Activated CD8-positive, alpha-beta memory T cell treated with anti-CD3 and anti-CD28 coated beads for 36 hours (primary cell): ENCODE measurements at regions not wholly inside any gene's neighbourhood (a gene's known extent, or its start where the extent isn't known, plus 50 kb on each side); places are given as distances from the start of the nearest gene placed in this dataset.

ENCODE experiments used
- CTCF ChIA-PET: fragments of 350-600 bp; sonication (Branson Sonifier 250); formaldehyde crosslinking; loops from one replicate; lab custom pipeline; 2021; ENCODE audit warnings: antibody characterized with exemption; lab: Charles Lee
- POLR2A ChIA-PET: fragments of 350-600 bp; sonication (Branson Sonifier 250); formaldehyde crosslinking; loops from one replicate; lab custom pipeline; 2021; ENCODE audit warnings: antibody characterized with exemption; lab: Charles Lee

DNA sequence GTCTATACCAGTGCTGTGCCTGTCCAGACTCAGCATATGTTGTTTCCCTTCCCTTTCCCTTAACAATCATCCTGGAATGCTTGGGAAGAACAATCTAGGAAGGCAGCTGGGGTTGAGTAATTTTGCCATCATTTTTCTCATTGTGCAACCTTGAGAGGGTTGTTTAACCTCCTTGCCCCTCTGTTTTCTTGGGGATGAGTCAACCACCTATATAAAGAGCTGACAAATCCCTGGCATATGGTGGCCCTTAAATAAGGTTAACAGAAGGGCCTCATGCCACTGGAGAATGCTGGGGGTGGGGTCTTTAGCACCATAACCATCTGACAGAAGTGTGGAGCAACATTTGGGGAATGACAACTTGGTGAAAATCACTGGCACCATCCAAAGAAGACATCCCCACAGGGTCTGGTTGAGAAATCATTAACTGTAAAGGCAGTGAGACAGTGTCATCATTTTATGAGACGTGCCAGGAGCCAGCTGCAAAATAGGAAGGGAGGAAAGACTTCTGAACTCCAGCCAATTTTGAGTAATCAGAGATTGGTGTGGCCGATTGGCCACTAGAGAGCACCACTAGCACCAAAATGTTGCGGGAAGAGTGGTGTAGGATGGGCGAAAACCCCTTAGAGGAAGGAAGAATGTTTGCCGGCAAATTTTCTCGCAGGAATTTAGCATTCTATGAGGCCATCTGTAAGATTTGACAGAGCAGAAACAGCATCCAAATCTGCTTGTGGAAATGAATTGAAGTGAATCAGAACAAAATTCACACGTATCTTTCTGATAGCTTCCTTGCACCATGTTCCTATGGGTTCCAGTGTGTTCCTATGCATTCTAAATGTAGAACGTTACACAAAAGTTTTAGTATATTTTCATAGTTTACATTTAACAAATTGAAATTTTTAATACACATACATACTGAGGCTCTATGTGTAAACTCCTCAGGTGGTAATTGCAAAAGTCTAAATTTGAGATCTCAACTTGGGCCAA, 113.8 kb downstream of the MSX2 start:
- POLR2A ChIA-PET, result no interaction called here
- CTCF ChIA-PET, result no interaction called here

DNA sequence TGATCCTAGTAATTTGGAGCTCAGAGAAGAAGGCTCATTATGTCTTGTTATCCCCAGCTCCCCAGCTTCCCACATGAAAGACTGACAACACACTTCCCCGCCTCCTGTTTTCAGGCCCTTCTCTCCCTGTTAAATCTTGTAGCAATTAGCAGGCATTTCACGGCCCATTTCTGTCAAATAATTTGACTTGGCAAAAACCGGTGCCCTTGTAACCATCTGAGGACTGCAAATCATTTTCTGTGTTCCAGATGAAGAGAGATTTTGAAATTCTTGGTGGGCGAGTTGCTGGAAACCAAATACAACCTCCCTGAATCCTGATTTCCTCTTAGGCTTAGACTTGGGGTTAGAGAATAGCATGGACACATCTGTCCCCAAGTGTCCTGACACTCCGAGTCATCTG, 109.7 kb downstream of the MSX2 start:
- ChIA-PET POLR2A (no interaction called here), CTCF (no interaction called here)

DNA sequence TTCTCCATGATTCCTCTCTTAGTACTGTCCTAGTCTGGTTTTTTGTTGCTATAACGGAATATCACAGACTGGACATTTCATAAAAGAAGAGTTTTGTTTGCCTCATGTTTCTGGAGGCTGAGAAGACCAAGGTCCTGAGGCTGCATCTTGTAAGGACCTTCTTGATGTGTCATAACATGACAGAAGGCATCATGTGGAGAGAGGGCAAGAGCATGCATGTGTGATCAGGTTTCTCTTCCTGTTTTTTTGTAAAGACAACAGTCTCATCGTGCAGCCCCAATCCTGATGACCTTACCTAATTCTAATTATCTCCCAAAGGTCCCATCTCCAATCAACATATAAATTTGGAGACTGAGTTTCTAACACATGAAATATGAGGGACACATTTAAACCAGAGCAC, 108.4 kb downstream of the MSX2 start:
- CTCF ChIA-PET, result no interaction called here
- POLR2A ChIA-PET, result no interaction called here

DNA sequence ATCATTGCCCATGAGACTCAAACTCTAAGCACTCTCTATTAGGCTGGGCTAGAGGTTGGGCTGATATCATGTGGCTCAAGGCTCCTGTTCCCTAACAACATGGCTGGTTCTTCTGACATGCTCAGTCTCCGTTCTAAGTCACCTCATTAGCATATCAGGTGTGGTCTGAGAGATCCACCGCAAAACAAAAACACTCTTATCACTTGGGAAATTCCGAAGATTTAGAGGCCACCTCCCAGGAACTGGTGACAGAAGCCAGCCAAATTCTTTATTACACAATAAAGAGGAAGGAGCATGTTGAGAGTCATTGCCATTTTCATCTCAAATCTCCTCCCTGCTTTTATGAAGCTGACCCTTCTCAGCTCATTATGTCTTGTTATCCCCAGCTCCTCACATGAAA, 107.6 kb downstream of the MSX2 start:
- ChIA-PET POLR2A (no interaction called here), CTCF (no interaction called here)

DNA sequence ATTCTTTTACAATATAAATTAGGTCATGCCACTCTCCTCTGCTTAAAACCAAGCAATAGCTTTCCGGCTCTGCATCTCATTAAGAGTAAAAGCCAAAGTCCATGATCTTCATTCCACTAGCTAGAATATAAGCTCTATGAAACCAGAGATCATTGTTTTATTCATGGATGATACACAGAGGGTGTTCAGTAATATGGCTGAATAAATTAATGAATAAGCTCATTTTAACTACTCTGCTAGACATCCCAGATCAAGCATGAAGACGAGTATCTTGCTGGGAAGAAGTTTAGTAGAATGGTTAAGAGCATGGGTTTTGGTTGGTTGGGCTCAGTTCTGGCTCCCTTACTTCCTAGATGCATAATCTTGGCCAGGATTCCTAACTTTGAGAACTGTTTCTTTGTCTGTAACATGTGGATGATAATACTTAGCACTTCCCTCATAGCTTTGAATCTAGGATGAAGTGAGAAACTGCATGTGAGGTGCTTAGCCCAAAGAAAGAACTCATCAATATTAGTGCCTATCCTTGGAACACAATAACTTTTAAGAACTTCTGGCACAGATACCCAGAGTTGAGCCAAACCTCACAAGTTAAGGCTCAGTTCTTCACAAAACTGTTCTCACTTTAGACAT, 106.8 kb downstream of the MSX2 start:
- POLR2A ChIA-PET, result no interaction called here
- CTCF ChIA-PET, result interaction anchor here (0.5 kb wide), 1 partner anchor 720 kb away, joined by 4 read pairs; no protein-coding TSS in a partner anchor

DNA sequence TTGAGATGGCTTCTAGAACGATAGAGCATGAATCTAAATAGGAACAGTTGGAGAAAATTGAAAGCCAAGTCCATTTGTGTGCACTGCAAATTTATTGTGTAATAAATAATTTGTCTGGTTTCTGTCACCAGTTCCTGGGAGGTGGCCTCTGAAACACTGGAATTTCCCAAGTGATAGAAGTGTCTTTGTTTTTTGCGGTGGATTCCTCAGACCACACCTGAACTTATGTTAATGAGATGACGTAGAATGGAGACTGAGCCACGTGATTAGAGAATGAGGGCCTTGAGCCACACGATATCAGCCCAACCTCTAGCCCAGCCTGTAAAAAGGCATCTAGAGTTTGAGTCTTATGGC, 105.1 kb downstream of the MSX2 start:
- CTCF ChIA-PET, result no interaction called here
- POLR2A ChIA-PET, result no interaction called here

DNA sequence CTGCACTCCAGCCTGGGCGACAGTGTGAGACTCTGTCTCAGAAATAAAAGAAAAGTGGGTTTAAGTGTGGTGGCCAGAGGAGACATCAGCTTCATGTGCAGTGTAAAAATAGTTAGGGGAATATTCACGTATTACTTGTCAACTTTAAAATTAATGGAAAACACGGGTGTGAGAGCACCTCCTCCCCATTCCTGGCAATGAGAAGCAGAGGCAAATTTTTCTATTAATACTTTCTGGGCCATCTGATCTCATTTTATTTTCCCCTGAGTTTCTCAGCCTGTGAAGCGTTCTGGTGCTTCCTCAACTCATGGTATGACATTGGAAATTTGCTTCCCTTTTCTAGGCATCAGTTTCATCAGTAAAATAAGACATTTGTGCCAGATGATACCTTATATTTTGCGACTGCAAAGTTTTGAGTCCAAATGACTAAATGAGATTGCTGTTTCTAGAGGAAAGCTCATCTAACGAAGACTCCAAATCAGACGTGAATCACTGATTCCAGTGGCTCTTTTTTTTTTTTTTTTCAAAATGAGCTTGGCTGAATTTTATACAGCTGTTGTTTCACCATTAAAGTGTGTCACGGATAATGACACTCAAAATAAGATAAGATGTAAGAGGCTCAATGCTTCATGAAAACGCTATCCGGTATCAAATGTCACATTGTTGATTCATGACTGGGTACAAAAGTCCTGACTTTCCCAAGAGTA, 104.6 kb downstream of the MSX2 start:
- POLR2A ChIA-PET, result no interaction called here

DNA sequence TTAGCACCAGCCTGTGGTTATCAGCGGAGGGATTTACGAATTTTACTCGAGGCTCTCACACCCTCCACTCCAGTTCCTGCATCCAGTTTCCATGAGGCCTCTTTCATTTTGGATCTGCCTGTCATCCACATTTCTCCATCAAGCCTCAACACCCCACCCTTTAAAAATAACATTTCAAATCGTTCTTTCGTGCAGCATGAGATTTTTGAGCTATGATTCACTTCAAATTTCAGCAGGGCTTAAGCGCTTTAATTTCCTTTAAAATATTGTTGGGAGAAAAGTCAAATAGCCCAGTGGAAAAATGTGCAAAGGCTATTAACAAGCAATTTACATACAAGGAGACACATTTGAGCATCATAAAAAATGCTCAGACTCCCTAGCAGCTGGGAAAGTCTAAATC, 103.2 kb downstream of the MSX2 start:
- ChIA-PET POLR2A (no interaction called here), CTCF (no interaction called here)

More for the DNA sequence above, 104.6 kb downstream of the MSX2 start:
- CTCF ChIA-PET, result no interaction called here

DNA sequence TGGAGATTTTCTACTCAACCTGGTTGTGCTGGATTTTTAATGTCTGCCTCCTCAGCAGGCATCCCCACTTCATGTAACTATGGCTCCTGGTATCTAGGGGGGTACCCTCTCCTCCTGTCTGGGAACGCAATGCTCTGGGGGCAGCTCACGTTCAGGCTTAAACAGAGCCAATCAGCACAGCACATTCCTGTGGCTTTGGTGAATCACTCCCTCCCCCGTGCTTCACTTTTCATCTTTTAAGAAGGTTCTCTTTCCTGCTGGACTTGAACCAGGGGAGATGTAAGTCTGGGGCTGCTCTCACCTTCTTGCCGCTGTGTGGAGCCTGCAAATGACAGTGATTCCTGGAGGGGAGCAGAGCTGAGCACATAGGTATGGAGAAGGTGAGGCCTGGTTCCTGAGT, 101.2 kb downstream of the MSX2 start:
- ChIA-PET CTCF (no interaction called here), POLR2A (no interaction called here)

DNA sequence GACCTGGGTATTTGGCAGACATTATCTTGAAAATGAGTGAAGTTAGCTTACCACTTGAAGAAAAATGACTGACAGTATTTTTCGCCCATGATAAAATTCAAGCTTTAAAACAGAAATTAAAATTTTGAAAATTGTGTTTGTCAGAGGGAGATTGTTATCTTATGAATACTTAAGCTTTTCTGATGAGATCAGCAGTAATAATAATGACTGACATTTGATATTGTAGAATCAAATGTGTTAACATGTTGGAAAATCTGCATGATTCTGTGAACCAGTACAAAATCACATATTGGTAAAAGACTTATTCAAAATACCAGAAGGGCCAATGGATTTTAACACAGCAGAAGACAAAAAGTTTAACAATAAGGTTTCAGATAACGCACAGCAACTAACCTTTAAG, 94.0 kb downstream of the MSX2 start:
- ChIA-PET POLR2A (no interaction called here), CTCF (no interaction called here)

DNA sequence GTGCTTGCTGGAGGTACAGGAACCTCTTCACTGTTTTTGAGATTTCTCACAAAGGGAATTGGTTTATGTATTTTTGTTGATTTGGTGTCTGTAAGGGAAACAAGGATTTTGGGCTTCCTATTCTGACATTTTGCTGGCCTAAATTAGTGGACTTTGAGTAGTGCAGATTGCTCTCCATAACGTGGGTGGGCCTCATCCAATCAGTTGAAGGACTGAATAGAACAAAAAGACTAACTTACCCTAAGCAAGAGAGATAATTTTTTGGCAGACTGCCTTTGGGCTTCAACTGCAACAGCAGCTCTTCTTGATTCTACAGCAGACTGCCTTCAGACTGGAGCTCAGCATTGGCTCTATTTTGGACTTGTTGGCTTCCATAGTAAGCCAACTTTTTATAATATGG, 93.2 kb downstream of the MSX2 start:
- POLR2A ChIA-PET, result no interaction called here
- CTCF ChIA-PET, result interaction anchor here (0.6 kb wide), 1 partner anchor 382 kb away, joined by 3 read pairs; no protein-coding TSS in a partner anchor

DNA sequence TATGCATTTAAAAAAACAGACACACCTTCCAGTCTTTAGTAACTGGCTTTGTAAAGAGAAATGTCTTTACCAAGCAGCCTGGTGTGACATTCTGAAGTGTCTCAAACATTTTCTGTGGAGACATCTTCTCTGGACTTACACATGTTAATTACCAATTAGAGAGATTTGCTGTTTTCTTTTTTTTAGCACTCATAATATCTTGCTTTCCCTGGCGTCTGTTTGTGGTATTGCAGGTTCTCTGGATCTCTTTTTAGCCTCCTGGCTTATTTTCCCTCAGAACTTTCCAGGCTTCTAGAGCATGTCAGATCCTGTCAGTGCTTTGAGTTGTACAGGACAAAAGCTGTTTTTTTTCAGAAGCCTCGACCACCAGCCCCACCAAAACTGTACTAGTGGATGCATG, 92.5 kb downstream of the MSX2 start:
- CTCF ChIA-PET, result no interaction called here
- POLR2A ChIA-PET, result no interaction called here

DNA sequence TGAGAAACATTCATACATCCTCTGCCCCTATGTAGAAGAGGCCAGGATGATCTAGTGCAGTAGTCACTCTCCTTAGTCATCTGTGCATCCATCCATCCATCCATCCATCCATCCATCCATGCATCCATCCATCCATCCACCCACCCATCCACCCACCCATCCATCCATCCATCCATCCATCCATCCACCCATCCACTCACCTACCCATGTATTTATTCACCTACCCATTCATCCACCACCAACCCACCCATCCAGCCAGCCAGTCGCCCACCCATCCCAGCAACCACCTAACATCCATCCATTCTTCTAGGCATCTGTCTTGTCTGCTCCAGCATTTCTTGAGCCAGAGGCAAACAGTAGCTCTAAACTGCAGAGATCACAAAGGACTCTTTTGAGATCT, 87.1 kb downstream of the MSX2 start:
- CTCF ChIA-PET, result no interaction called here
- POLR2A ChIA-PET, result no interaction called here

DNA sequence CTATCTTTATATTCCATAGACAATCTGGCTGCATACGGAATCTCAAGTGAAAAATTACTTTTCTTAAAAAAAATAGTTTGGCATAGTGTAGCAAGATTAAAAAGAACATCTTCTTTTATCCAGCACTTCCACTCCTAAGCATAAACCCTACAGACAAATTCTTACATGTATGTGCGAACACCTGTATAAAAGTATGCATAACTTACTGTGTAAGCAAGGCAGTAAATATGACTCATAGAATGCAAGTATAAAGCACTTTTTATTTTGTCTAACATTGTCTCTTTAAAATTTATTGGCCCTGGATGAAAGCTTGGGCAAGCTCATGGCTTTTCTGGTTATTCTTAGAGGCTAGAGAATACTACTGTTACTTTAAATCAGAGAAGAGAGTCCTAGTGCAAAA, 86.4 kb downstream of the MSX2 start:
- ChIA-PET CTCF (no interaction called here), POLR2A (no interaction called here)

DNA sequence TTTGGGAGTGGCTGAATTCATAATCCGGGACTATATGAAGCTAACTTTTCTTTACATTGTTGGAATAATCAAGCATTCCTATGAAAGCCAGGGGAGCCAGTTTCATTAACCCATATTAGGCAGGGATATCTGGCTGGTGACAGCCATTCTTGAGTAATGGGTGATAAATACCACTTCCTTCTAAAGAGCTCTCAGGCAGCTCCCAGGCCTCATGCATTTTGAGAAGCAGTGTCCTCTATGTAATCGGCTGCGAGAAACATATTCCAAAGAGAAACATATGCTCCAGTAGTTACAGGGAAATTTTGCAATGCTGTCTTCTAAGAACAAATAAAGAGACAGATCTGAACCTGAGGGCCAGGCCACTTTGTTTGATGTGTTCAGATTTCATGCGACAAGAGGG, 83.1 kb downstream of the MSX2 start:
- CTCF ChIA-PET, result no interaction called here

DNA sequence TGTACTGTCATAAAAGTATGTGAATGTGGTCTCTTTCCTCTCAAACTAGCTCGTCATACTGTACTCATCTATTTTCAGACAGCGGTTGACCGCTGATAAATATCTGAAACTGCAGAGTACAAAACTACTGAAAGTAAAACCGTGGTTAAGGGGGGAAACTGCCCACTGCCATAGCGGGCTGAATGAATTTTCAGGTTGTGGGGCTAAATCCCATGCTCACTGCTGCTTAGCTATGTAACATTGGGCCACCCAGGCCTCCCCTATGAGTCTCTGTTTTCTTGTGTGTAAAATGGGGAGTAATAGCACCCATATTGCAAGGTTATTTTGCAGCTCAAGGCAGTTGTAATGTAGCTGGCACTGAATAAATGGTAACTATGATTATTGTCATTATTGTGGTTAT, 82.3 kb downstream of the MSX2 start:
- ChIA-PET CTCF (no interaction called here), POLR2A (no interaction called here)

More for the DNA sequence above, 83.1 kb downstream of the MSX2 start:
- POLR2A ChIA-PET, result no interaction called here

DNA sequence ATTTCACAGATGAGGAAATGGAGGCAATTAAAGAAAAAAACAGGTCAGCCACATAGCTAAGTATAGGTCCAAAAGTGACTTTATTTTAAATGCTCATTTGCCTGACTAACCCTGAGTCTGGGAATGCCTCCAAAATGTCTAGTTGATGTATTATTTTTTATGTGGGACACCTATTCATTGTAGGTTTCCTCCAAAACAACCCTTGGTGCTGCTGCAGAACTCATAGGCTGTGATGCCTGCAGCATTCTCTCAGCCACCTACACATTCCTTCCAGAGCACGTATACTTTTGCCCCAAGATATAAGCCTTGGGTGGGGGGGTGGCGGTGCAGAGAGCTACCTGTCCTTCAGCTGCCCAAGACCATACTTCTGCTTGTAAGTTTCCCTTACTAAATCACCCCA, 77.4 kb downstream of the MSX2 start:
- POLR2A ChIA-PET, result no interaction called here
- CTCF ChIA-PET, result no interaction called here

DNA sequence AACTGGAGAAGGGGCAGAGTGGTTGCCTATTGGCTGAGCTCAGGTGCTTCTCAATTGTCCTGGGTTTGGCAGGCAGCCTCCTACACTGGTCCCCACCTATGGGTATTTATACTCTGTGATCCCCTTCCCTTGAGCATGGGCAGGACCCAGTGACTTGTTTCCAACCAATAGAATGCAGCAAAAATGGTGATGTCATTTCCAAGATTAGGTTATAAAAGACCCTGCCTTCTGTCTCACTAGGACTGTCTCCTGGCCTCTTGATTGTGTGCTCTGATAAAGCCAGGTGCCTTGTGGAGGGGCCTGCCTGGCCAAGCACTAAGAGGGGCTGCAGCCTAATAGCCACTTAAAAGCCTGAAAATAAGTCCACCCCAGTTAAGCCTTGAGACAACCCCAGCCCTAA, 76.1 kb downstream of the MSX2 start:
- CTCF ChIA-PET, result no interaction called here
- POLR2A ChIA-PET, result no interaction called here

DNA sequence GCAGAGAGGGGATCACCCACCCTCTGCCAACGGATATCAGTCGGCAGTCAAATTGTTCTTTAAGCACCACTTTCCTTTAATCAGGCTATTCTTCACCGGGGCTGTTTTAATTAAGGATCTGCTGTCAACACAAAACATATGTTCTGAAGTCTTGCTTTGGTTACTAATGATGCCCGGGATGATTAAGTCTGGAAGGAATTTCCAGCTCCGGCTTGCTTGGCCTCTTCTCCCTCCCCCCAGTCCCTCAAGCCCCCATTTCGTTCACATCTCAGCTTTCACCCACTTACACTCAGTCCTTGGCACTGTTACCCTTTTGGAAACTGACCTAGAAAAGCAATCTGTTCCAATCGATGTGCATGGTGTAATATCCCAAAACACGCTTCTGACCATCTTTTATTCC, 74.7 kb downstream of the MSX2 start:
- ChIA-PET POLR2A (no interaction called here), CTCF (no interaction called here)

DNA sequence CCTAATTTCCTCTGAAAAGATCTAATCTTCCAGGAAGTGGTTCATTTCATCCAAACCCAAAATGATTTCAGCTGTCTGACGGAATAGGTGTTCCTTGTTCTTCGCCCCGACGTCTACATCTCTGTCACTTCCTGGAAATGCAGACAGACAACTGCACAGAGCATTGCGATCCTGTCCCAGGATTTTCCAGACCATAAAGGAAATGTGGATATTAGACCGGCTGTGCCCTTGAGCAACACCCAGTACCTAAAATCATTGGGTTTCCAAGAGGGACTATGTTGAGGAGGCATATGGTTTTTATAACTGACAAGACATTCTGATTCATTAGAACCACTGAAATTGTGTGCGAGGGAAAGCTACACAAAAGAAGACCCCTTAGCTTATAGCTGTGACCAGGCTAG, 74.2 kb downstream of the MSX2 start:
- ChIA-PET CTCF (no interaction called here), POLR2A (no interaction called here)
